ENCODE measurements at regions not wholly inside any gene's neighbourhood (a gene's known extent, or its start where the extent isn't known, plus 50 kb on each side); places are given as distances from the start of the nearest gene placed in this dataset.

DNA sequence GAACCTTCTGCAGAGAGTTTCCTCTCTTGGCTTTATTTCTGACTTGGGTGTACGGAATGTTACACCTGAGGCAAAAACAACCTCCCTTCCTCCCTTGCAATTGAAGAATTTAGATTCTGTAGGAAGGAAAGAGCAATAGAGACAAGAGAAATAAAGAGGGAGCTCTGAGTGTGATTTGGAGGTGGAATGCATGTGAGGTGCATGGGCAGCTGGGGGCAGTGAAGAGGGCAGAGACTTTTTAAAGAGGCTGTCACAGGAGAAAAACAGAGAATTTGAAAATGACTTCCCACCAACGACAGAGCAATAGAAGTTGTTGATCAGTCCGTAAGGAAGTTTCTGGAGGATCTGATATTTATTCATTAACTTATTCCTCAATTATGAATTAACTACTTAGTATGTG is 172.0 kb upstream of the B3GALT2 start (continued):
- TF ChIP-seq, protein P1, sequence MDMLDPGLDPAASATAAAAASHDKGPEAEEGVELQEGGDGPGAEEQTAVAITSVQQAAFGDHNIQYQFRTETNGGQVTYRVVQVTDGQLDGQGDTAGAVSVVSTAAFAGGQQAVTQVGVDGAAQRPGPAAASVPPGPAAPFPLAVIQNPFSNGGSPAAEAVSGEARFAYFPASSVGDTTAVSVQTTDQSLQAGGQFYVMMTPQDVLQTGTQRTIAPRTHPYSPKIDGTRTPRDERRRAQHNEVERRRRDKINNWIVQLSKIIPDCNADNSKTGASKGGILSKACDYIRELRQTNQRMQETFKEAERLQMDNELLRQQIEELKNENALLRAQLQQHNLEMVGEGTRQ (IDR thresholded peaks at IDR 0.05; ENCODE audit: borderline replicate concordance, low read depth, low read length) = no peak
- TF ChIP-seq NFYA (IDR thresholded peaks at IDR 0.05; ENCODE audit: borderline replicate concordance, low read depth, low read length) = no peak
- TF ChIP-seq, protein P2, sequence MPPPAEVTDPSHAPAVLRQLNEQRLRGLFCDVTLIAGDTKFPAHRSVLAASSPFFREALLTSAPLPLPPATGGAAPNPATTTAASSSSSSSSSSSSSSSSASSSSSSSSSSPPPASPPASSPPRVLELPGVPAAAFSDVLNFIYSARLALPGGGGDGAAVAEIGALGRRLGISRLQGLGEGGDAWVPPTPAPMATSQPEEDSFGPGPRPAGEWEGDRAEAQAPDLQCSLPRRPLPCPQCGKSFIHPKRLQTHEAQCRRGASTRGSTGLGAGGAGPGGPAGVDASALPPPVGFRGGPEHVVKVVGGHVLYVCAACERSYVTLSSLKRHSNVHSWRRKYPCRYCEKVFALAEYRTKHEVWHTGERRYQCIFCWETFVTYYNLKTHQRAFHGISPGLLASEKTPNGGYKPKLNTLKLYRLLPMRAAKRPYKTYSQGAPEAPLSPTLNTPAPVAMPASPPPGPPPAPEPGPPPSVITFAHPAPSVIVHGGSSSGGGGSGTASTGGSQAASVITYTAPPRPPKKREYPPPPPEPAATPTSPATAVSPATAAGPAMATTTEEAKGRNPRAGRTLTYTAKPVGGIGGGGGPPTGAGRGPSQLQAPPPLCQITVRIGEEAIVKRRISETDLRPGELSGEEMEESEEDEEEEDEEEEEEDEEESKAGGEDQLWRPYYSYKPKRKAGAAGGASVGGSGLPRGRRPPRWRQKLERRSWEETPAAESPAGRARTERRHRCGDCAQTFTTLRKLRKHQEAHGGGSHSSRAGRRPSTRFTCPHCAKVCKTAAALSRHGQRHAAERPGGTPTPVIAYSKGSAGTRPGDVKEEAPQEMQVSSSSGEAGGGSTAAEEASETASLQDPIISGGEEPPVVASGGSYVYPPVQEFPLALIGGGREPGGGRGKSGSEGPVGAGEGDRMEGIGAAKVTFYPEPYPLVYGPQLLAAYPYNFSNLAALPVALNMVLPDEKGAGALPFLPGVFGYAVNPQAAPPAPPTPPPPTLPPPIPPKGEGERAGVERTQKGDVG (CRISPR knock-in tag; IDR thresholded peaks at IDR 0.05) = no peak
- TF ChIP-seq MEF2A (IDR thresholded peaks at IDR 0.05; ENCODE audit: insufficient read depth, low read depth, low read length) = no peak
- TF ChIP-seq KAT2A (conservative IDR thresholded peaks at IDR 0.05; ENCODE audit: control insufficient read depth, low read depth, low read length) = no peak
- TF ChIP-seq ZNF207 (IDR thresholded peaks at IDR 0.05; ENCODE audit: borderline replicate concordance) = no peak
- no peak for TF ChIP-seq ZBED1 (IDR thresholded peaks at IDR 0.05; ENCODE audit: borderline replicate concordance)
- TF ChIP-seq, protein P3, sequence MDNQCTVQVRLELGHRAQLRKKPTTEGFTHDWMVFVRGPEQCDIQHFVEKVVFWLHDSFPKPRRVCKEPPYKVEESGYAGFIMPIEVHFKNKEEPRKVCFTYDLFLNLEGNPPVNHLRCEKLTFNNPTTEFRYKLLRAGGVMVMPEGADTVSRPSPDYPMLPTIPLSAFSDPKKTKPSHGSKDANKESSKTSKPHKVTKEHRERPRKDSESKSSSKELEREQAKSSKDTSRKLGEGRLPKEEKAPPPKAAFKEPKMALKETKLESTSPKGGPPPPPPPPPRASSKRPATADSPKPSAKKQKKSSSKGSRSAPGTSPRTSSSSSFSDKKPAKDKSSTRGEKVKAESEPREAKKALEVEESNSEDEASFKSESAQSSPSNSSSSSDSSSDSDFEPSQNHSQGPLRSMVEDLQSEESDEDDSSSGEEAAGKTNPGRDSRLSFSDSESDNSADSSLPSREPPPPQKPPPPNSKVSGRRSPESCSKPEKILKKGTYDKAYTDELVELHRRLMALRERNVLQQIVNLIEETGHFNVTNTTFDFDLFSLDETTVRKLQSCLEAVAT (IDR thresholded peaks at IDR 0.05) = no peak
